Cardiac septum (tissue), 1 donor: ENCODE measurements at regions not wholly inside any gene's neighbourhood (a gene's known extent, or its start where the extent isn't known, plus 50 kb on each side); places are given as distances from the start of the nearest gene placed in this dataset.
"Not testable (repeated sequence)": the region's sequence is repeated elsewhere in the genome, so short reads cannot be mapped to it uniquely, and the experiment has no call there.

Experiments
- DNase-seq: peaks from one replicate; pipeline ENCODE4 v3.0.0-alpha.2; 2020; ENCODE audit warnings: low spot score
- intact Hi-C: fragments of 100-400 bp; cut with DNase I; formaldehyde crosslinking; loops from one replicate; pipeline ENCODE4 v1.14.0; 2022
- donor health status: DM: no; HTN: no; CAD: no.

- DNase-seq, intact Hi-C loops: not testable (repeated sequence)
Measured at GRCh38 chr9:41650086-41650485, 461.0 kb upstream of the ZNG1F start.

DNA sequence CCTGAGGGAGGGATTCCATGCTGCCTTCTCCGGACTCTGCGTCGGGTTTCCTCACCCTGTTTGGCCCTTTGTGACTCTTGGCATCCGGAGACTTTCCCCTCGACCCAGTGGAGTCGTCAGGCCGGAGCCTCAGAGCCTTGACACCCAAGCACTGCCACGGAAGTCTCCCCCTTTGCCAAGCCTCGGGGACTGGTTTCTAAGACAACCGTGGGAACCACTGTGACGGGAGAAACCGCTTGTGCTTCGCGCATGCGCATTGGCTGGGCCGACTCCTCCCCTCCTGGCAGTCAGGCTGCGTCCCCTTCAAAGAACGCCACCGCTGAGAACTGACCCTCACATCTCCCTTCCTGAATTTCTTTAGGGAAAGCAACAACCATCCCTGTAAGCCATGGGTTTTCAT, 459.4 kb upstream of the ZNG1F start:
- DNase-seq, intact Hi-C loops: not testable (repeated sequence)

DNA sequence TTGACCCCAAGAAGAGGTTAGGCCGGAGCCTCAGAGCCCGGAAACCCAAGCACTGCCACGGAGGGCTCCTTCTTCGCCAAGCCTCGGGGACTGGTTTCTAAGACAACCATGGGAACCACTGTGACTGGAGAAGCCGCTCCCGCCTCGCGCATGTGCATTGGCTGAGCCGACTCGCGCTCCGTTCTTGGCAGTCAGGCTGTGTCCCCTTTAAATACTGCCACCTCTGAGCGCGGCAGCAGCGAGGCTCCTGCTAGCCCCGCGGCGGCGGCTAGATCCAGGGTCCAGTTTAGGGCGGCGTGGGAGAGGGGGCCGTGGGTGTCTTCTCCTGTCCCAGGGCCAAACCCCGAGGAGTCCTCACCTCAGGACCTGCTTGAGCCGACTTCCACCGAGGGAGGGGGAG, 457.1 kb upstream of the ZNG1F start:
- DNase-seq, intact Hi-C loops: not testable (repeated sequence)

GRCh38 chr9:41643571-41644279, 454.6 kb upstream of the ZNG1F start:
- intact Hi-C loops, DNase-seq: not testable (repeated sequence)

GRCh38 chr9:41633726-41634125, 444.6 kb upstream of the ZNG1F start:
- DNase-seq, intact Hi-C loops: not testable (repeated sequence)

DNA sequence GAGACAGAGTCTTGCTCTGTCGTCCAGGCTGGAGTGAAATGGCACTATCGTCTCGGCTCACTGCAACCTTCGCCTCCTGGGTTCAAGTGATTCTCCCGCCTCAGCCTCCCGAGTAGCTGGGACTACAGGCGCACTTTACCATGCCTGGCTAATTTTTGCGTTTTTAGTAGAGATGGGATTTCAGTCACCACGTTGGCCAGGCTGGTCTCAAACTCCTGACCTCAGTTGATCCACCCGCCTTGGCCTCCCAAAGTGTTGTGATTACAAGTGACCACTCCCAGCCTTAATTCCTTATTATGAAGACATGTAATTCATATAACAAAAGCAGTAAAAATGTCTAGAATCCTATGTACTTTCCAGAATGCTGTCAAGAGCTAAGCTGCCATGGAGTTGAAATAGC, 434.5 kb upstream of the ZNG1F start:
- DNase-seq, intact Hi-C loops: not testable (repeated sequence)

DNA sequence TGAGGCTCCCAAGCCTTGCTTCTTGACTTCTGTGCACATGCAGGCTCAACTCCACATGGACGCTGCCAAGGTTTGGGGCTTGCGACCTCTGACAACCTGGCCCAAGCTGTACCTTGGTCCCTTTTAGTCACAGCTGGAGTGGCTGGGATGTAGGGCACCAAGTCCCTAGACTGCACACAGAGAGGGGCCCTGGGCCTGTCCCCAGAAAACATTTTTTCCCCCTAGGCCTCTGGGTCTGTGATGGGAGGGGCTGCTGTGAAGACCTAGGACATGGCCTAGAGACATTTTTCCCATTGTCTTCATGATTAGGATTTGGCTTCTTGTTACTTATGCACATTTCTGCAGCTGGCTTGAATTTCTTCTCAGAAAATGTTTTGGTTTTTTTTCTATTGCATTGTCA, 430.1 kb upstream of the ZNG1F start:
- DNase-seq, intact Hi-C loops: not testable (repeated sequence)

DNA sequence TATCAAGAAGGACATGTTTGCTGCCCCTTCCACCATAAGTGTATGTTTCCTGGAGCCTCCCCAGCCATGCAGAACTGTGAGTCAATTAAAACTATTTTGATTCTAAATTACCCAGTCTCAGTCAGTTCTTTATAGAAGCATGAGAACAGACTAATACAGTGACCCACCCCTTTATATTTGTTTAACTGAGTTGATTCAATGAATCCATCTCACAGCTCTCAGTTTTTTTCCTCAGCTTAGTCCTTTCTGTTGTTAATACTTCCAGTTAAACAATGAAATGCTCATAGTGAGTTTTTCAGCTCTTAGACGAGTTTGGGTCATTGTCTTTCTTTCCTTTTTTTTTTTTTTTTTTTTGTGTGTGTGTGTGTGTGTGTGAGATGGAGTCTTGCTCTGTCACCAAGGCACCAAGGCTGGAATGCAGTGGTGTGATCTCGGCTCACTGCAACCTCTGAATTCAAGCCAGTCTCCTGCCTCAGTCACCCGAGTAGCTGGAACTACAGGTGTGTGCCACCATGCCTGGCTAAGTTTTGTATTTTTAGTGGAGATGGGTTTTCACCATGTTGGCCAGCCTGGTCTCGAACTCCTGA, 417.9 kb upstream of the ZNG1F start:
- intact Hi-C loops, DNase-seq: not testable (repeated sequence)

DNA sequence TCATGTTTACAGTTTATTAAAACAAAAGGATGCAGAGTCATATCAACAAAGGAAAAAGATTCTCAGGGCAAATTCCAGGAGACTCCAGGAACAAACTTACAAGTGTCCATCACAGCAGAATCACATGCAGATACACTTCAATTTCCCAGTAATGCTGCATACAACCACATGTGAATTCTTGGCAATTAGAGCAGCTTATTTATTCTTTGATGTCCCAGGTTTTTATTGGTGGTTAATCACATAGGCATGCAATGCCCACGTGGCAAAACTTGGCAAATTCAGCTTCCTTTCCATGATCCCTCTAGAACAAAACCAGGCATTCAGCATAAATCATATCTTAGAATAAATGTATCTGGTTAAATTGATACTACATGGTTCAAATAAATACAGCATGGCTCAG, 376.5 kb upstream of the ZNG1F start:
- DNase-seq, intact Hi-C loops: not testable (repeated sequence)
